ENCODE measurements at regions not wholly inside any gene's neighbourhood (a gene's known extent, or its start where the extent isn't known, plus 50 kb on each side); places are given as distances from the start of the nearest gene placed in this dataset.

GRCh38 chr4:120318196-120318846 is 251.7 kb upstream of the MAD2L1 start:
- TF ChIP-seq CTCF (conservative IDR thresholded peaks at IDR 0.05; ENCODE audit: low read depth in 2 of 2) (no peak), REST (IDR thresholded peaks at IDR 0.05; ENCODE audit: unreplicated experiment) (no peak), EZH2 (IDR thresholded peaks at IDR 0.05; ENCODE audit: low read depth, unreplicated experiment) (no peak), POLR2AphosphoS5 (IDR thresholded peaks at IDR 0.05; ENCODE audit: low read depth) (no peak), ZNF331 (CRISPR knock-in tag; IDR thresholded peaks at IDR 0.05; ENCODE audit: low read depth) (no peak), ZNF462 (CRISPR knock-in tag; IDR thresholded peaks at IDR 0.05) (no peak), EZH2phosphoT487 (IDR thresholded peaks at IDR 0.05; ENCODE audit: unreplicated experiment) (no peak), CREB1 (CRISPR knock-in tag; IDR thresholded peaks at IDR 0.05; ENCODE audit: low read depth) (no peak), ZNF114 (CRISPR knock-in tag; IDR thresholded peaks at IDR 0.05) (no peak), JUNB (IDR thresholded peaks at IDR 0.05; ENCODE audit: unreplicated experiment) (no peak), NANOG (IDR thresholded peaks at IDR 0.05; ENCODE audit: borderline replicate concordance) (no peak), STAT1 (IDR thresholded peaks at IDR 0.05; ENCODE audit: unreplicated experiment) (no peak)
